DOHH2 (cell line): ENCODE measurements at regions not wholly inside any gene's neighbourhood (a gene's known extent, or its start where the extent isn't known, plus 50 kb on each side); places are given as distances from the start of the nearest gene placed in this dataset.

ENCODE experiments used
- H3F3A ChIP-seq: fragments of 200-600 bp; sonication (generic), shearing (Covaris generic); 2 replicates; pipeline ENCODE4 v1.6.0; 2016; ENCODE audit warnings: antibody characterized with exemption, mild to moderate bottlenecking; ENCODE audit not compliant: control insufficient read depth, insufficient read depth
- H3K27ac ChIP-seq: fragments of 200-600 bp; sonication (generic); 2 replicates; pipeline ENCODE4 v1.5.1; 2014; ENCODE audit warnings: low read depth, mild to moderate bottlenecking, low read length, moderate library complexity
- H3K27me3 ChIP-seq: fragments of 200-600 bp; sonication (generic); 2 replicates; pipeline ENCODE4 v1.6.1; 2014; ENCODE audit warnings: mild to moderate bottlenecking, low read length, mixed read lengths; ENCODE audit not compliant: control insufficient read depth
- H3K36me3 ChIP-seq: fragments of 200-600 bp; sonication (generic); 2 replicates; pipeline ENCODE4 v1.6.1; 2014; ENCODE audit warnings: mild to moderate bottlenecking, low read length, moderate library complexity, mixed read lengths; ENCODE audit not compliant: control insufficient read depth
- H3K4me1 ChIP-seq: fragments of 200-600 bp; sonication (generic); 2 replicates; pipeline ENCODE4 v1.6.1; 2014; ENCODE audit warnings: mild to moderate bottlenecking, low read length, mixed read lengths; ENCODE audit not compliant: control insufficient read depth
- H3K4me2 ChIP-seq: fragments of 200-600 bp; sonication (generic); 2 replicates; pipeline ENCODE4 v1.6.0; 2014; ENCODE audit warnings: mild to moderate bottlenecking, low read length, moderate library complexity
- H3K4me3 ChIP-seq: fragments of 200-600 bp; sonication (generic); 2 replicates; pipeline ENCODE4 v1.5.1; 2014; ENCODE audit warnings: mild to moderate bottlenecking, low read length, mixed read lengths
- H3K79me2 ChIP-seq: fragments of 200-600 bp; sonication (generic); 2 replicates; pipeline ENCODE4 v1.6.1; 2014; ENCODE audit warnings: mild to moderate bottlenecking, low read length, mixed read lengths; ENCODE audit not compliant: control insufficient read depth
- H3K9me2 ChIP-seq: fragments of 200-600 bp; sonication (generic); replicated peaks from 2 replicates; pipeline ENCODE4 v1.6.1; 2014; ENCODE audit warnings: mild to moderate bottlenecking, low read length, mixed read lengths; ENCODE audit not compliant: control insufficient read depth
- H3K9me3 ChIP-seq: fragments of 200-600 bp; sonication (generic); 2 replicates; pipeline ENCODE4 v1.6.1; 2014; ENCODE audit warnings: antibody characterized with exemption, low read length, mixed read lengths; ENCODE audit not compliant: control insufficient read depth, insufficient read depth
- H4K20me1 ChIP-seq: fragments of 200-600 bp; sonication (generic); 2 replicates; pipeline ENCODE4 v1.6.0; 2014; ENCODE audit warnings: low read depth, mild to moderate bottlenecking, antibody characterized with exemption, low read length, moderate library complexity; ENCODE audit not compliant: control insufficient read depth, insufficient read depth
- EZH2phosphoT487 ChIP-seq: fragments of 200-600 bp; sonication (generic); IDR thresholded peaks from 2 replicates; pipeline ENCODE4 v1.6.1; 2017; ENCODE audit warnings: borderline replicate concordance, mild to moderate bottlenecking, antibody characterized with exemption, low read length, moderate library complexity, mixed read lengths
- TF ChIP-seq, protein P1 (sequence below): fragments of 200-600 bp; sonication (generic); IDR thresholded peaks from one replicate; pipeline ENCODE4 v1.5.1; 2014; ENCODE audit warnings: antibody characterized with exemption, mild to moderate bottlenecking, low read depth, low read length; ENCODE audit not compliant: poor library complexity, severe bottlenecking

DNA sequence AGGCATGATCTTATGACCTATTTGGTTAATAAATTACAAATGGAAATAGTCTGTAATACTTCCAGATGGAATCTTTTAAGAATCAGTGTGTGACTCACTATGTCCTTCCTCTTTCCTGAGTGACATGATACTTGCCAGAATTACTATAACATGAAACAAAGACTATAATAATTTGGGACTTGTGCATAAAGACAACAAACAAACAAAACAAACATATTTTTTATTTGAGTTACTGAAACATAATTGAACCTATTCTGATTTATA is 1268.1 kb downstream of the OTOL1 start:
- Histone ChIP-seq H3K9me3 (no peaks in the 10 kb centered on the region; the same call in 1 of the 2 replicates), H3K4me3 (no peak overlapping the region), H3K4me1 (no peaks in the 10 kb centered on the region), H3K79me2 (no peaks in the 10 kb centered on the region), H3F3A (no peaks in the 10 kb centered on the region), H3K9me2 (no peaks in the 10 kb centered on the region), H4K20me1 (no peaks in the 10 kb centered on the region), H3K27ac (no peak overlapping the region), H3K4me2 (no peak overlapping the region), H3K36me3 (no peaks in the 10 kb centered on the region), H3K27me3 (no peaks in the 10 kb centered on the region)
- TF ChIP-seq, protein P1, sequence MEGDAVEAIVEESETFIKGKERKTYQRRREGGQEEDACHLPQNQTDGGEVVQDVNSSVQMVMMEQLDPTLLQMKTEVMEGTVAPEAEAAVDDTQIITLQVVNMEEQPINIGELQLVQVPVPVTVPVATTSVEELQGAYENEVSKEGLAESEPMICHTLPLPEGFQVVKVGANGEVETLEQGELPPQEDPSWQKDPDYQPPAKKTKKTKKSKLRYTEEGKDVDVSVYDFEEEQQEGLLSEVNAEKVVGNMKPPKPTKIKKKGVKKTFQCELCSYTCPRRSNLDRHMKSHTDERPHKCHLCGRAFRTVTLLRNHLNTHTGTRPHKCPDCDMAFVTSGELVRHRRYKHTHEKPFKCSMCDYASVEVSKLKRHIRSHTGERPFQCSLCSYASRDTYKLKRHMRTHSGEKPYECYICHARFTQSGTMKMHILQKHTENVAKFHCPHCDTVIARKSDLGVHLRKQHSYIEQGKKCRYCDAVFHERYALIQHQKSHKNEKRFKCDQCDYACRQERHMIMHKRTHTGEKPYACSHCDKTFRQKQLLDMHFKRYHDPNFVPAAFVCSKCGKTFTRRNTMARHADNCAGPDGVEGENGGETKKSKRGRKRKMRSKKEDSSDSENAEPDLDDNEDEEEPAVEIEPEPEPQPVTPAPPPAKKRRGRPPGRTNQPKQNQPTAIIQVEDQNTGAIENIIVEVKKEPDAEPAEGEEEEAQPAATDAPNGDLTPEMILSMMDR, result no peak
- no peak for TF ChIP-seq EZH2phosphoT487

DNA sequence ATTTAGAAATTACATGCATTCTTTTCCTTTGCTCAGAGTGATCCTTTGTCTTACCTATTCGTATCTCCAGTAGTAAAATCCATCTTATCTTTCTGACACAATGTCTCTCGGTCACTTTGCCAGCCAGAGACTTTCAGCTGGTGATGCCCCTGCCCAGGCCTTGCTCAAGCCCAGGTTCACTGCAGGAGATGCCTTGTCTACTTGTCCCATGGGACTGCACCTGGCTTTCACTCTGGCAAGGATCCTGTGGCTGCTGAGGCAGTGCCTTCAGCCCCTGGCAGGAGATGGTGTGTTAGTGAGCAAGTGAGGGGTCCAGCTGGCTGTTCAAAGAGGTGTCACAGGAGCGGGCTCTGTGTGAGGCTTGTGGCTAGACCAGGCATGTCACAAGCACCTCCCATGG is 1268.9 kb downstream of the OTOL1 start:
- H4K20me1 ChIP-seq, result no peaks in the 10 kb centered on the region
- no peaks in the 10 kb centered on the region for H3K36me3 ChIP-seq
- no peaks in the 10 kb centered on the region for H3K27me3 ChIP-seq
- H3K4me2 ChIP-seq, result no peak overlapping the region
- H3K9me2 ChIP-seq, result no peaks in the 10 kb centered on the region
- TF ChIP-seq, protein P1, result no peak
- no peak for TF ChIP-seq EZH2phosphoT487
- H3K79me2 ChIP-seq, result no peaks in the 10 kb centered on the region
- no peaks in the 10 kb centered on the region; the same call in 1 of the 2 replicates for H3K9me3 ChIP-seq
- H3K4me3 ChIP-seq, result no peak overlapping the region
- H3K27ac ChIP-seq, result no peak overlapping the region
- H3F3A ChIP-seq, result no peaks in the 10 kb centered on the region
- H3K4me1 ChIP-seq, result no peaks in the 10 kb centered on the region

DNA sequence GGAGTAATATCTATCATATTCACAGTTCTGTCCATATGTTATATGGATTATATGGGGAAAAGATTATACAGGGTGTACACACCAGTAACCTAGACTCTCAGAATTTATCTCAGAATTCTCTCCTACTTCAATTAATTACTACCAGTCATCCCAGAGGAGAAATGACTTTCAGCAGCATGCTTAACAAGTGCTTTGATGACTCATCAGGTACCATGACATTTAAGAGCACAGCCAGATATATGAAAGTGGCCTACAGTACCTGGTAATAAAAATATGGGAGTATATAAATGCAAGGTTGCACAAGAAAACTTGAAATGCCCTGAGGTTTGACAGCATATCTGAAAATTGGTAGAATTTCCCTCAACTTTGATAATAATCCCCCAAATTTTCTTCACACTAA is 1273.0 kb downstream of the OTOL1 start:
- no peaks in the 10 kb centered on the region for H3F3A ChIP-seq
- no peaks in the 10 kb centered on the region for H3K4me1 ChIP-seq
- no peaks in the 10 kb centered on the region for H3K9me2 ChIP-seq
- no peak overlapping the region for H3K4me3 ChIP-seq
- H3K79me2 ChIP-seq, result no peaks in the 10 kb centered on the region
- no peaks in the 10 kb centered on the region for H4K20me1 ChIP-seq
- H3K27ac ChIP-seq, result no peak overlapping the region
- no peaks in the 10 kb centered on the region; the same call in 1 of the 2 replicates for H3K9me3 ChIP-seq
- TF ChIP-seq, protein P1, result no peak
- no peak for TF ChIP-seq EZH2phosphoT487
- no peak overlapping the region for H3K4me2 ChIP-seq
- H3K27me3 ChIP-seq, result no peaks in the 10 kb centered on the region
- H3K36me3 ChIP-seq, result no peaks in the 10 kb centered on the region

DNA sequence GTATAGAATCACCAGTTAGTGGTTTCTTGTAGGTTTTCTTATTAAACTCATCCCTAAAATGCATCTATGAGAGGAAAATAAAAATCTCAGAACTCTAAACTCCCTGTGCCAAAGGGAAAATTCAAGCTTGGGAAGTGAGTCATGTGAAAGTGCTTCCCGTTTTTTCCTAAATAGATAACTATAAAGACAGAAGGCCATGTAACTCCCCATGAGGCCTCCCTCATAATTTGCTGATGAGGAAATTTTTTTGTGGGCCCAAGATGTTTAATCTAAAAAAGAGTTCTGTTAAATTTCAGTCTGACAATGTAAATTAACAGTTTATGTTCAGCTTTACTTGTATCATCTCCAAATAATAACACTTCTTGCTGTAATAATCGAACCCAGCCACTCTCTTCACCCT is 1273.9 kb downstream of the OTOL1 start:
- no peaks in the 10 kb centered on the region for H3K4me1 ChIP-seq
- no peak for TF ChIP-seq EZH2phosphoT487
- TF ChIP-seq, protein P1, result no peak
- no peaks in the 10 kb centered on the region for H3F3A ChIP-seq
- no peaks in the 10 kb centered on the region for H3K27me3 ChIP-seq
- no peak overlapping the region for H3K27ac ChIP-seq
- H3K36me3 ChIP-seq, result no peaks in the 10 kb centered on the region
- no peaks in the 10 kb centered on the region for H4K20me1 ChIP-seq
- no peak overlapping the region for H3K4me2 ChIP-seq
- H3K9me3 ChIP-seq, result no peaks in the 10 kb centered on the region; the same call in 1 of the 2 replicates
- H3K9me2 ChIP-seq, result no peaks in the 10 kb centered on the region
- no peak overlapping the region for H3K4me3 ChIP-seq
- no peaks in the 10 kb centered on the region for H3K79me2 ChIP-seq
